H1 (cell line): ENCODE measurements at regions not wholly inside any gene's neighbourhood (a gene's known extent, or its start where the extent isn't known, plus 50 kb on each side); places are given as distances from the start of the nearest gene placed in this dataset.

Experiments used
- CTCF ChIA-PET: fragments of 300-600 bp; sonication (Branson Sonifier 250); formaldehyde crosslinking; loops from one replicate; lab custom pipeline; 2021; ENCODE audit not compliant: partially characterized antibody; lab: Charles Lee
- POLR2A ChIA-PET: fragments of 300-600 bp; sonication (Branson Sonifier 250); formaldehyde crosslinking; loops from one replicate; lab custom pipeline; 2021; ENCODE audit warnings: inconsistent platforms; ENCODE audit not compliant: partially characterized antibody; lab: Charles Lee
- DNase-seq, 2 experiments: peaks; one replicate each; pipeline versions ENCODE4 v3.0.0 to v3.0.0-alpha.2; 2010 to 2022; ENCODE audit warnings: low spot score in 2 of 2, low read depth in 1 of 2, mixed read lengths in 1 of 2
- FAIRE-seq: peaks from 2 replicates; lab custom pipeline; 2011; peaks lifted over from hg19 to GRCh38; lab: Jason Lieb, UNC
- H2AFZ ChIP-seq: 2 replicates; pipeline ENCODE4 v1.8.1; 2012; ENCODE audit warnings: low read length, inconsistent platforms
- H2AK5ac ChIP-seq: 2 replicates; pipeline ENCODE4 v1.6.1; 2013; ENCODE audit warnings: low read depth, low read length
- H2BK120ac ChIP-seq: replicated peaks from 2 replicates; pipeline ENCODE3; 2013; ENCODE audit warnings: low read depth, low read length, inconsistent platforms
- H2BK12ac ChIP-seq: 2 replicates; pipeline ENCODE4 v1.6.1; 2013; ENCODE audit warnings: low read depth, low read length
- H2BK15ac ChIP-seq: 2 replicates; pipeline ENCODE4 v1.6.1; 2013; ENCODE audit warnings: low read length
- H2BK20ac ChIP-seq: 2 replicates; pipeline ENCODE4 v1.6.1; 2013; ENCODE audit warnings: low read length
- H2BK5ac ChIP-seq: 2 replicates; pipeline ENCODE4 v1.6.1; 2013; ENCODE audit warnings: low read depth, low read length
- H3K14ac ChIP-seq: 2 replicates; pipeline ENCODE4 v1.6.1; 2013; ENCODE audit warnings: inconsistent platforms; ENCODE audit not compliant: insufficient read length
- H3K18ac ChIP-seq: 2 replicates; pipeline ENCODE4 v1.6.1; 2013; ENCODE audit warnings: low read length; ENCODE audit errors: extremely low read depth
- H3K23ac ChIP-seq: 2 replicates; pipeline ENCODE4 v1.6.1; 2013; ENCODE audit warnings: inconsistent platforms; ENCODE audit not compliant: insufficient read length
- H3K23me2 ChIP-seq: 2 replicates; pipeline ENCODE4 v1.6.1; 2013; ENCODE audit warnings: low read depth, low read length
- H3K27ac ChIP-seq: 2 replicates; pipeline ENCODE4 v1.6.1; 2011; ENCODE audit warnings: low read depth, low read length, inconsistent platforms
- H3K27me3 ChIP-seq, 4 experiments: replicated peaks in 1 of 4; 1 replicate in 1 of 4; 2 replicates in 3 of 4; pipeline versions ENCODE4 v1.6.1 to v1.8.1; 2011 to 2013; ENCODE audit warnings: low read length in 3 of 4, mild to moderate bottlenecking in 3 of 4, inconsistent platforms in 2 of 4, mixed read lengths in 2 of 4, moderate library complexity in 1 of 4; ENCODE audit not compliant: control insufficient read depth in 3 of 4, insufficient read depth in 3 of 4; ENCODE audit errors: extremely low read depth in 1 of 4
- H3K36me3 ChIP-seq, 4 experiments: 2 replicates each; pipeline versions ENCODE4 v1.6.1 to v1.8.1; 2011 to 2013; ENCODE audit warnings: mild to moderate bottlenecking in 4 of 4, low read length in 3 of 4, moderate library complexity in 2 of 4, control low read depth in 1 of 4, inconsistent platforms in 1 of 4; ENCODE audit not compliant: insufficient read depth in 4 of 4, control insufficient read depth in 2 of 4
- H3K4ac ChIP-seq: replicated peaks from 2 replicates; pipeline ENCODE3; 2013; ENCODE audit warnings: low read length, low read depth, mixed read lengths, inconsistent platforms; ENCODE audit not compliant: insufficient read length
- H3K4me1 ChIP-seq, 4 experiments: replicated peaks in 1 of 4; 1 replicate in 1 of 4; 2 replicates in 3 of 4; pipeline versions ENCODE4 v1.6.1 to v1.8.1; 2011 to 2013; ENCODE audit warnings: low read length in 3 of 4, inconsistent platforms in 2 of 4, mixed read lengths in 1 of 4; ENCODE audit not compliant: insufficient read depth in 4 of 4, control insufficient read depth in 3 of 4
- H3K4me2 ChIP-seq, 2 experiments: 2 replicates each; pipeline versions ENCODE4 v1.6.1 to v1.8.1; 2011 to 2013; ENCODE audit warnings: low read depth in 2 of 2, low read length in 2 of 2, control low read depth in 1 of 2, inconsistent platforms in 1 of 2, mild to moderate bottlenecking in 1 of 2; ENCODE audit not compliant: insufficient read depth in 1 of 2
- H3K4me3 ChIP-seq, 4 experiments: fragments of 200-600, 300-600 bp in 1 of 4; sonication (generic), shearing (Covaris generic), sonication (Bioruptor Twin) in 1 of 4; 2 replicates each; pipeline versions ENCODE4 v1.5.1 to v1.8.1; 2011 to 2016; ENCODE audit warnings: low read length in 4 of 4, low read depth in 3 of 4, control low read depth in 2 of 4, inconsistent platforms in 2 of 4, mild to moderate bottlenecking in 2 of 4, mixed read lengths in 1 of 4, moderate library complexity in 1 of 4; ENCODE audit not compliant: insufficient read depth in 2 of 4; ENCODE audit errors: extremely low read depth in 1 of 4
- H3K56ac ChIP-seq: replicated peaks from 2 replicates; pipeline ENCODE3; 2013; ENCODE audit warnings: low read depth, mild to moderate bottlenecking, mixed read lengths, low read length, inconsistent platforms; ENCODE audit not compliant: insufficient read length
- H3K79me1 ChIP-seq: 2 replicates; pipeline ENCODE4 v1.6.1; 2013; ENCODE audit warnings: low read depth, low read length, control low read depth
- H3K79me2 ChIP-seq, 2 experiments: 2 replicates each; pipeline versions ENCODE4 v1.6.1 to v1.8.1; 2012 to 2013; ENCODE audit warnings: low read length in 2 of 2, mild to moderate bottlenecking in 2 of 2, inconsistent platforms in 1 of 2; ENCODE audit not compliant: insufficient read depth in 2 of 2, control insufficient read depth in 1 of 2
- H3K9ac ChIP-seq, 4 experiments: replicated peaks in 1 of 4; 1 replicate in 1 of 4; 2 replicates in 3 of 4; pipeline versions ENCODE4 v1.6.1 to v1.8.1; 2011 to 2013; ENCODE audit warnings: low read depth in 3 of 4, low read length in 3 of 4, control low read depth in 2 of 4, mild to moderate bottlenecking in 2 of 4, moderate library complexity in 2 of 4, inconsistent platforms in 1 of 4; ENCODE audit errors: extremely low read depth in 1 of 4
- H3K9me3 ChIP-seq, 2 experiments: 2 replicates each; pipeline versions ENCODE4 v1.6.1 to v1.8.1; 2012 to 2013; ENCODE audit warnings: mild to moderate bottlenecking in 2 of 2, moderate library complexity in 2 of 2, control low read depth in 1 of 2, inconsistent platforms in 1 of 2, low read depth in 1 of 2, low read length in 1 of 2, mixed read lengths in 1 of 2; ENCODE audit not compliant: insufficient read depth in 2 of 2
- H4K20me1 ChIP-seq, 2 experiments: replicated peaks in 1 of 2; 2 replicates each; pipeline versions ENCODE3 to v1.8.1; 2011 to 2013; ENCODE audit warnings: inconsistent platforms in 2 of 2, low read length in 2 of 2, mild to moderate bottlenecking in 1 of 2; ENCODE audit not compliant: insufficient read depth in 2 of 2, control insufficient read depth in 1 of 2
- H4K5ac ChIP-seq: 2 replicates; pipeline ENCODE4 v1.6.1; 2013; ENCODE audit warnings: low read length, low read depth, mixed read lengths, inconsistent platforms; ENCODE audit not compliant: insufficient read length
- H4K8ac ChIP-seq: 2 replicates; pipeline ENCODE4 v1.8.0; 2013; ENCODE audit warnings: mild to moderate bottlenecking, moderate library complexity, low read length, inconsistent platforms; ENCODE audit not compliant: insufficient read depth; ENCODE audit errors: extremely low read depth
- H4K91ac ChIP-seq: replicated peaks from 2 replicates; pipeline ENCODE3; 2013; ENCODE audit warnings: low read length, mixed read lengths, inconsistent platforms; ENCODE audit not compliant: insufficient read length
- TAF1 ChIP-seq: IDR thresholded peaks from 2 replicates; pipeline ENCODE4 v1.6.1; 2011; ENCODE audit warnings: mild to moderate bottlenecking, low read depth, low read length
- WGBS, 2 experiments: shearing (Covaris generic) in 1 of 2; methylation state at CpG; one replicate each; pipeline versions ENCODE4 v1.1.6 to v1.1.7; 2013 to 2015; ENCODE audit warnings: low lambda C conversion rate in 2 of 2, mixed read lengths in 2 of 2, inconsistent platforms in 1 of 2, low coverage in 1 of 2, missing lambda C conversion rate in 1 of 2; ENCODE audit not compliant: insufficient replicate concordance in 2 of 2, insufficient coverage in 1 of 2, insufficient read length in 1 of 2; ENCODE audit errors: extremely low coverage in 1 of 2, missing lambda C conversion rate in 1 of 2; 5-methylcytosine and 5-hydroxymethylcytosine counted together

GRCh38 chr10:53508197-53508596 lies 735.6 kb upstream of the MBL2 start:
- Histone ChIP-seq H2BK20ac (no peak overlapping the region), H2BK15ac (no peak overlapping the region), H3K27me3 (no peaks in the 10 kb centered on the region), H3K4ac (no peak overlapping the region), H4K91ac (no peak overlapping the region), H2BK5ac (0 out of 2 replicates have a peak overlapping the region, but pooled peaks have one; percentile 86), H2AFZ (no peak overlapping the region), H3K4me1 (peaks cover 0 to 8% (median 3%) of the 10 kb centered on the region in 4 experiments; a peak in 4 of 7 replicates), H3K23ac (no peak overlapping the region), H3K4me3 (peak overlapping the region in 1 of 4 experiments; percentile 3; a peak in 1 of 8 replicates), H3K27ac (peak overlapping the region; percentile 65; the same call in 1 of the 2 replicates), H4K20me1 (no peaks in the 10 kb centered on the region), H3K79me2 (no peaks in the 10 kb centered on the region), H3K9ac (no peak overlapping the region), H3K18ac (no peak overlapping the region; the same call in 1 of the 2 replicates), H4K8ac (no peak overlapping the region), H2BK120ac (no peak overlapping the region), H4K5ac (peak overlapping the region; percentile 99), H2BK12ac (no peak overlapping the region), H3K23me2 (no peaks in the 10 kb centered on the region), H3K56ac (no peak overlapping the region), H3K9me3 (peaks cover 3 to 5% of the 10 kb centered on the region in 2 experiments; a peak in 1 of 4 replicates), H3K14ac (no peak overlapping the region), H3K79me1 (no peaks in the 10 kb centered on the region), H3K4me2 (no peak overlapping the region), H3K36me3 (peaks cover 0 to 13% (median 2%) of the 10 kb centered on the region in 4 experiments; a peak in 4 of 8 replicates), H2AK5ac (no peak overlapping the region)
- POLR2A ChIA-PET = no interaction called here
- FAIRE-seq (peak; percentile 52), DNase-seq (no peak)
- WGBS, 2 experiments = 0% methylated on average over 1 of the region's 1 CpG; no CpG with 5 or more reads in 1 of the 2 experiments
- CTCF ChIA-PET = interaction anchor here (0.8 to 1.2 kb wide), 2 partner anchors 87 to 279 kb away, joined by 3 read pairs; no protein-coding TSS in a partner anchor
- no peak for TF ChIP-seq TAF1
